HL-60 (cell line): ENCODE measurements at regions not wholly inside any gene's neighbourhood (a gene's known extent, or its start where the extent isn't known, plus 50 kb on each side); places are given as distances from the start of the nearest gene placed in this dataset.

Experiments
- DNase-seq, 2 experiments: peaks; one replicate each; pipeline ENCODE4 v3.0.0-alpha.2; 2010 to 2020; ENCODE audit warnings: low read depth in 1 of 2, low spot score in 1 of 2
- H3K27ac ChIP-seq: fragments of 250-450 bp; sonication (Bioruptor Pico); replicated peaks from 2 replicates; pipeline ENCODE4 v1.5.1; 2020; ENCODE audit warnings: mild to moderate bottlenecking, moderate library complexity
- H3K27me3 ChIP-seq: fragments of 250-450 bp; sonication (Bioruptor Pico); 2 replicates; pipeline ENCODE4 v1.5.1; 2021; ENCODE audit warnings: mild to moderate bottlenecking, moderate library complexity; ENCODE audit not compliant: insufficient read depth, poor library complexity, severe bottlenecking
- H3K4me3 ChIP-seq: replicated peaks from 2 replicates; pipeline ENCODE4 v1.5.1; 2011; ENCODE audit warnings: mild to moderate bottlenecking, control low read depth, low read length; ENCODE audit not compliant: insufficient read depth
- CTCF ChIP-seq: IDR thresholded peaks from one replicate; pipeline ENCODE4 v1.5.1; 2011; ENCODE audit warnings: low read length, control low read depth, inconsistent platforms; ENCODE audit not compliant: insufficient read depth
- GABPA ChIP-seq: IDR thresholded peaks from 2 replicates; pipeline ENCODE4 v1.6.1; 2012; ENCODE audit warnings: low read depth
- POLR2AphosphoS5 ChIP-seq: IDR thresholded peaks from 2 replicates; pipeline ENCODE4 v1.6.1; 2012; ENCODE audit warnings: low read depth
- REST ChIP-seq: IDR thresholded peaks from 2 replicates; pipeline ENCODE4 v1.6.1; 2012; ENCODE audit warnings: low read depth; ENCODE audit not compliant: insufficient replicate concordance
- SPI1 ChIP-seq: IDR thresholded peaks from 2 replicates; pipeline ENCODE4 v1.6.1; 2012; ENCODE audit warnings: low read depth, mild to moderate bottlenecking, borderline replicate concordance

DNA sequence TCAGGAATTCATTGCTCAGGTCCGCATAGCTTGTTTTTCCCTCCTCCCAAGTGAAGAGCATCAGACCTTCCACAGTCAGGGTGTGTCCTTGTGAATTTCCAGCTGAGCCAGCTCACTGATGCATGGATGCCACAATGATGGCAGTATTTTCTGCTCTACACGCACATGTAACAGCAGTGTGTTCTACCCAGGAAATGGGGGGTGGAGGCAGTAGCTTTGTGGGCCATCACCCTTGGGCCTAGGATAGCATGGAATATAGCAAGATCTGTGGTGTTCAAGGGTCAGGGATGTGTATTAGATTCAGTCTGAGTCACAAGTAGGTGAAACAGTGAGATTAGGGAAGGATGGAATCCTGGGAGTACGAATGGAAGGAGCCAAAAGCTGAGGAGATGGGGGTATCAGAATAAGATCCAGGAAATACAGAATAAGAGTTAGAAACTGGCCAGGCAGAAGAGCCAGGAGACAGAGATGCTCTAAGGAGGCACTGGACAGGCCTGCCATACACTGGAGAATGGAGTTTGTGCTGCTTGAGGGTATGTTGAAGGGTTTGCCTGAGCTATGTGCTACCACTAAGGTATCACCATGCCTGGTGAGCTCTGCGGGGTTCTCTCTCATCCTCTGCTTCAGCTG is 90.6 kb upstream of the CNIH3 start:
- DNase-seq: no peak
- TF ChIP-seq REST: no peak
- Histone ChIP-seq H3K4me3 (no peak overlapping the region), H3K27ac (no peak overlapping the region), H3K27me3 (no peaks in the 10 kb centered on the region)

DNA sequence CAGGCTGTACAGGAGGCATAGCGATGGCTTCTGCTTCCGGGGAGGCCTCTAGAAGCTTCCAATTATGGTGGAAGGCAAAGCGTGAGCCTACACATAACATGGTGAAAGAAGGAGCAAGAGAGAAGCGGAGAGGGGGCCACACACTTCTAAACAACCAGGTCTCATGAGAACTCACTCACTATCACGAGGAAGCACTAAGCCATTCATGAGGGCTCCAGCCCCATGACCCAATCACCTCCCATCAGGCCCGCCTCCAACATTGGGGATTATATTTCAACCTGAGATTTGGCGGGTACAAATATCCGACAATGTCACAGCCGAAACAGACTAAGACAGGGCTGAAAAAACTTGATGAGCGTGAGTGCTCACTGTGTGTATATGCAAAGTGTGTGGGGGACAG is 89.3 kb upstream of the CNIH3 start:
- TF ChIP-seq POLR2AphosphoS5 (no peak), REST (no peak), GABPA (no peak), CTCF (no peak), SPI1 (no peak)
- Histone ChIP-seq H3K27me3 (no peaks in the 10 kb centered on the region), H3K27ac (no peak overlapping the region), H3K4me3 (no peak overlapping the region)
- DNase-seq: no peak

GRCh38 chr1:224528900-224529299 is 87.2 kb upstream of the CNIH3 start:
- H3K27ac ChIP-seq: no peak overlapping the region
- no peak for TF ChIP-seq POLR2AphosphoS5
- TF ChIP-seq SPI1: no peak
- no peak for TF ChIP-seq GABPA
- no peak for TF ChIP-seq REST
- TF ChIP-seq CTCF: no peak
- no peak overlapping the region for H3K4me3 ChIP-seq
- no peak for DNase-seq
- no peaks in the 10 kb centered on the region for H3K27me3 ChIP-seq

DNA sequence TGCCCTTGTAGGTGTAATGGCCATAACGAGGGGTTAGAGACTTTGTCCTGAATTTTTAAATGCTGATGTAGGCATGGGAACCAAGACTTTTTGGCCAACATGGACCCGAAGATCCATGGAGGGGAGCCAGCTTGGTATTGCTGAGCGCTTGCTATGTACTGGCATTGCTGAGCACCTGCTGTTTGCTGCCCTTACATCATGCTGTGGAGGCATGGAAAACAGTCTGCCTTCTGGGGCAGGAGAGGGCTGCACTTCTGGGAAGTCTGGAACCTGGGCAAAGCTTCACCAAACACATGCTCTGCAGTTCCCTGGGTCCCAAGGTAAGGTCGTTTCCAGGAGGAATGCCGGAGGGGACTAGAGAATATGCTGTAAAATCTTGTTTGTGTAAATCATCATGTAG is 86.3 kb upstream of the CNIH3 start:
- H3K27ac ChIP-seq: no peak overlapping the region
- H3K4me3 ChIP-seq: no peak overlapping the region
- no peak for DNase-seq
- no peak for TF ChIP-seq CTCF
- no peak for TF ChIP-seq REST
- no peak for TF ChIP-seq SPI1
- no peak for TF ChIP-seq GABPA
- TF ChIP-seq POLR2AphosphoS5: no peak
- H3K27me3 ChIP-seq: no peaks in the 10 kb centered on the region
